Tongue (tissue), 1 donor: ENCODE measurements at regions not wholly inside any gene's neighbourhood (a gene's known extent, or its start where the extent isn't known, plus 50 kb on each side); places are given as distances from the start of the nearest gene placed in this dataset.

Experiments used
- DNase-seq: peaks from one replicate; pipeline ENCODE4 v3.0.0-alpha.2; 2015

DNA sequence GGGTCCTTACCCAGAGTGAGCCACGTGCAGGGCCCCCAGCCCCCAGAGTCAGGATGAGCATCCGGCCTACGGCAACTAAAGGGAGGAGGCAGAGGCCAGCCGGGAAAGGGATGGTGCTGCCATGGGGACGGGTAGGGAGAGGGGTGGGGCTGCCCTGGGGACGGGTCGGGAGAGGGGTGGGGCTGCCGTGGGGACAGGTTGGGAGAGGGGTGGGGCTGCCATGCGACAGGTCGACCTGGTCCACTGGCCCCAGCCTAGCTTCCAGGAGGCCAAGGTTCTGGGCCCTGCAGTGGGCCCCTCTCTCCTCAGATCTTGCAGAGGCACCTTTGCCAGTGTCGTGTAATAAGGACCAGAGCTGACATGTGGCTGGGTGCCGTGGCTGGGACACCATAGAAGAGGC is 187.7 kb downstream of the BRD1 start:
- DNase-seq = no peak

DNA sequence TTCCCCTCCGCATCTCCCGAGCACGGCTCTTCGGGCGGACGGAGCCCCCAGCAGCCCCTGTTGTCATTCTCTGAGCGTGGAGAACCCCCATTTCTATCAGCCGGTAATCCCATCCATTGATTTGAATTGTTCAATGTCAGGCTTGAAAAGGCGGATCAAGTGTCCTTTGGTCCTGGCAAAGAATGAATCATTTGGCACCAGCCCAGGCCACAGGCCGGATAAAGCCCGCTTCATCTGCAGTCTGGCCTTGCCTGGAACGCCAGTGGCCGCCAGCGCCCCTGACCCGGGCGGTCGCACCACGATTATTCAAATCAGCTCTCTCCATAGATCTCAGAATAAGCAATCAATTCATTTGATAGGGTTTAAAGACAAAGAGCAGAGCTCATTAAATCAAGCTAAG is 188.9 kb downstream of the BRD1 start:
- DNase-seq = peak; percentile 21

DNA sequence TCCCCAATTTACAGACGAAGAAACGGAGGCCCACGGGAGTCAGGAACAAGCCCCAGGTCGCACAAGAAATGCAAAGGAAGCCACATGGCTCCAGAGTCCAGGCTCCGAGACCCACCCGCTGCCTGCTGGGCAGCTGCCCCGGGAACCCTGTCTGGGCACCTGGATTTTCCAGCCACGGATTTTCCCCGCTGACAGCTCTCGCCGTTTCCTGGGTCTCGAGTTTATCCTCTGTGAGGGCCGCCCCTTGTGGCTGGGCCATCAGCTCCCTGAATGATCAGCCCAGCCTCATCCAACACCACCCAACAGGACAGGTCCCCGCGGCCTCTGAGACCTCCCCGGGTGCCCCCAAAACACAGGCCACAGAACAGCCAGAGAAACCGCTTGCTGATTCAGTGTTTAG is 189.7 kb downstream of the BRD1 start:
- no peak for DNase-seq

DNA sequence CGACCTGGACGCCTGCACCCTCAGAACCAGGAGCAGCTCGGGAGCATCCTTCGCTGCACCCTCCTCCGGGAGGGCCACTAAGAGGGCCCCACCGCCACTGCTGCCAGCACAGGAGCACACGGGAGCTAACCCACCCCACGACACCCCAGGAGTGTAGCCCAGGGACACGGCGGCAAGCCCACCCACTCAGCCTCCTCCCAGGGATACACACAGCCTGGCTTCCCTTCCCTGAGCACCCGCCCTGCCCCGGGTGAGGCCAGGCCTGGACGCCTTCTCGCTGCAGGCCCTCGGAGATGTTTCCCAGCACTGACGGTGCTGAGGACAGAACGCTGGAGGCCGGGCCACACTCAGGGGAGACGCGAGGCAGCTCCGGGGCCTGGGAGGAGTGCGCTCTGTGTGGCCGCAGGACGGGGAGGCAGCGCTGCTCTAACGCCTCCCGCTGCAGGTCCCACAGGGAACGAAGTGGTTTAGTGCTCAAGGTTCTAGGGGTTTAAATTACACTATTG is 190.4 kb downstream of the BRD1 start:
- no peak for DNase-seq

DNA sequence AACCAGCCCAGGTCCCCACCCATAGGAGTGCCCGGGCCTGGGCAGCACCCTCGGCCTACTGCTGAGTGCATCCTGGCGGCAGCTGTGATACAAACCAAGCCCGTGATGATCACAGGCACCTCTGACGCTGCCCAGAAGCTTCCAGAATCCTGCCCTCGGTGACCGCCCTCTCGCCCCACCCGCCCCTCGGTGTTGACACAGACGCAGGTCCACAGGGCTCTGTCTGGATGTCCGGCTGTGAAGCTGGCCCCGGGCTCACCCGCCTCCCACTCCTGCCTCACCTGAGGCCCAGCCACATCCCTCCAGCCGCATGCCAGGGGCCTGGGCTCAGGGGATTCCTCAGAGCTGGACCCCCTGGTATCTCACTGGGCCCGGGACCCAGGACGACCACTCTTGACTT is 191.0 kb downstream of the BRD1 start:
- no peak for DNase-seq

DNA sequence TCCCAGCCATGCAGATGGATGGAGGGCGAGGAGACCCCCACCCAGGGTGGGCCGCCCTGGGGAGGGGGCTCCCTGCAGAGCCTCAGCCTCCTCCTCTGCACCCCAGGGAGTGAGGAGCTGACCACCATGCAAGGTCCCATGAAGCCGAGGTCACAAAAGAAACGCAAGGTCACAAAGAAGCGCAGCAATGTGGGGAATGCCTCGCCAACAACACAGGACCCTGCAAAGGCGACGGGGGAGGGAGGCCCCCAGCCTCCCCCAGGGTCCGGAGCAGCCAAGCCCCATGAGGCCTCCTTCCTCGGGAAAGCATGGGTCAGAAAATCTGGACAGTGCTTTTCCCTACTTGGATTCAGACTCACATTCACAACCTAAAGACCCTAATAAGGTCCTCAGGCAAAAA is 191.5 kb downstream of the BRD1 start:
- no peak for DNase-seq

DNA sequence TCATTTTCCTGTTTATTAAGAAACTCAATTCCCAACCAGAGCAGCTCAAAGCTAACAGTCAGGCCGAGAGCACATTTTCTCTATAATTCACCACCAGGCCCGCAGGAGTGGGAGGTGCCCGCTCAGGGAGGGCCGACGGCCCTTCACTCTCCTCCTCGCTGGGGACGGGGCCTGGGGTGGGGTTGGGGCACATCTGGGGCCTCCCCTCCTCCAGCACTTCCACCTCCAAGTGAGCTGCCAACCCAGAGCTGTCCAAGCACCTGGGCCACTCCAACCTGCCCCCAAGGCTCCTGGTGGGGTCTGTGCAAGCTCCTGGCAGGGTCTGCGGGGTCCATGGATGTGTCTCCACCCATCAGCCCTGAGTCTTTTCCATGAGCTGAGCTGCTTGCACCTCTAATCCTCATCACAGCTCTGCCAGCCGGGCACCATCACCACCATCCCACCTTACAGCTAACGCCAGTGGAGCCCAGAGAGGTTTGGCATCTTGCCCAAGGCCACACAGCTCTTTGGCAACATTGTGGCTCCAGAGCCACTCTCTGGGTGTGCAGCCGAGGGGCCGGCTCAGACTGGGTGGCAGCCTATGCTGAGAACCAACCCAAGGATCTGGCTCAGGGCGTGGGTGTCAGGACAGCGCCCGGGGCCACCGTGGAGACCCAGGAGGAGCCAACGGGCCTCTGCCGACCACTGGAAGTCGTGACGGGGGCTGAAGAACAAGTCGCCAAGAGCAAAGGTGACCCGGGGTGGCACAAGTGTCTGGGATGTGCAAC is 193.5 kb downstream of the BRD1 start:
- no peak for DNase-seq

DNA sequence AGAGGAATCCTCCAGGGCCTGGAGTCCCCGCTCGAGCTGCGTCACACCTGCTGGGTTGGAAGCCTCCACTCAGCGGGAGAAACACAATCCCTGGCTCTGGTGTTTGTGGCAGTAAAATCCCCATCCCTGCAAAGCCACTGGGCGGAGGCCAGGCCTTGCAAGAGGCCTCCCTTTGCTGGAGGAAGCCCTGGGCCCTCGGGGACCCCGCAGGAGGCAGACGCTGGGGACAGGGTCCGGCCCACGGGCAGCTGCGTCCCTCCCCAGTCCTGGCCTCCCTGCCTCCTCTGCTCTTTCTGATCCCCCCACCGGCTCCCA is 194.7 kb downstream of the BRD1 start:
- DNase-seq = peak; percentile 57

DNA sequence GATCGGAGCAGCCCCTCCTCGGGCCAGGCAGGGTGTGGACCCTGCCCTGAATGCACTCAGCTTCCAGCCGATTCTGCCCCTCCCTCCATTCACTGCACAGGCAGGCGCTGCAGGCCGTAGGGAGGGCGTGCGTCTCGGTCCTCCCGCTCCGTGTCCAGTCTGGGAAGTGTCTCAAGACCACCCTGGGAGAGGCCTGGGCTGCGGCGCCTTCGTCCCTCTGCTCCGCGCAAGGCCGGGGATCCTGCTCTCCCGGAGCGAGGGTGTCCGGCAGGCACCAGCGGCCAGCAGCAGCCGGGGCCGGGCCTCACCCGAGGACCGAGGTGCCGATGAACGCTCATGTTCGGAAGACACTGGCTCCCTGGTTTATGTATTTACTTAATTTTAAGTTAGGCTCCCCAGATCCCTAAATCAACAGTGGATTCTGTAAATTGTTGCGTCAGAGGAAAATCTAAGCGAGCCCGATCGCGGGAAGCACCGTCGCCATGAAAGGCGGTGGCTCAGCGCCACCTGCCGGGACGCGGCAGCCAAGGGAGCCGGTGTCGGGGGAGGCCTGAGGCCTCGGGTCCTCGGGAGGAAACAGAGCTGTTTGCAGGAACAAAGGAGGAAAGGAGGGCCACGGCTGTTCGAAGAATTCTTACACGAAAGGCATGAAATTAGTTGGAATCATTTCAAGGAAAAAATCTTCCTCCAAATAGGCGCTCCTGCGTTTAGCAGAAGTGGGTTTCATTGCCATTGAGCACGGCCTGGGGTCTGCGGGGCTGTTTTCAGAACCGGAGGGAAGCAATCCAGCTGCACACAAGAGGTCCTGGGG is 195.3 kb downstream of the BRD1 start:
- peak; percentile 92 for DNase-seq

DNA sequence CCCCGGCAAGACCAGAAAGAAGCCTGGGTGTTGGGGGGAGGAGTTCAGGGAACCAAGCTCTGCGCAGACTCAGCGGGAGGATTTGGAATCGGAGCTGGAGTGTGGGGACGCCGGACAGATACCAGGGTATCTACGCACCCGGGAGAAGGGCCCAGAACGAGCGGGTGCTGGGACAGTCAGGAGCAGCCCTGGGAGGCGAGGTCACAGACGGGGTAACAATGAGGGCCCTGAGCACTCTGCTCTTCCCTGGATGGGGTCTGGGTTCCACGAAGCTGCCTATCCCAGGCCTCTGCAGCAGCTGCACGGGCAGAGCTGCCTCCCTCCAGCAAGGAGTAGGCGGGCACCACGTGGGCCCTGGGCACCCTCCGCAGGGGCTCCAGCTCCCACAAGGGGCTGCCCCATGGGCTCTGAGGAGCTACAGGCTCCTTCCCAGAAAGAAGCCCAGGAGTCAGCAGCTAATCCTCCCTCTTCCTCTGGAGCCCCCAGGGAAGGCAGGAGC is 197.2 kb downstream of the BRD1 start:
- peak; percentile 2 for DNase-seq

DNA sequence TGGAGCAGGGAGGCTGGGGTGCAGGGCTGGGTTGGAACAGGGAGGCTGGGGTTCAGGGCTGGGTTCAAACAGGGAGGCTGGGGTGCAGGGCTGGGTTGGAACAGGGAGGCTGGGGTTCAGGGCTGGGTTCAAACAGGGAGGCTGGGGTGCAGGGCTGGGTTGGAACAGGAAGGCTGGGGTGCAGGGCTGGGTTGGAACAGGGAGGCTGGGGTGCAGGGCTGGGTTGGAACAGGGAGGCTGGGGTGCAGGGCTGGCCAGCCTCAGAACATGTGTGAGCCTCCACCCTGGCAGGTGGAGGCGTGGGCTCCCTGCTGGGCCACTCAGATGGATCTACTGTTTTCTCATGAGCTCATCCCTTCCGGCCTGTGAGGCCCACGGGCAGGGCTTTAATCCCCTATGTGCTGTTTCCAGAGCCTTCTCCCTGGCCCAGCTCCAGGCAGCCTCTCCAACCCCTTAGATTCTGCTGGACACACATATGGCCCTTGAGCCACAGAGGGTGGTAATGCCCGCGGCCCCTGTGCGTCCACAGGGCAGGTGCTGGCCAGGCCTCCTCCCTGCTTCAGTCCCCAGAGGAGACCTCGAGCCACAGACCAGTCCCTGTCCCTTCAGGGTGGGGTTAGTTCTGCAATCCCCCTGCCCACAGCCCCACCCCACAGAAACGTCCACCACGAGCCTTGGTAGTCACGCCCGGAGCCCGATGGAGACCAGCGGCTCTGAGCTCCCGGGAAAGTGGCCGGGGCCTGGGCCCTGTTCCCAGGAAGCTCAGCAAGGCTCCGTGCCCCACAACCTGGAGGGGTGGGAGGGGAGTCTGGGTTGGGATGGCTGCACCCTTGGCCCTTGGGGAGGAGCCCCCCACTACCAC is 197.9 kb downstream of the BRD1 start:
- DNase-seq = peak; percentile 71

DNA sequence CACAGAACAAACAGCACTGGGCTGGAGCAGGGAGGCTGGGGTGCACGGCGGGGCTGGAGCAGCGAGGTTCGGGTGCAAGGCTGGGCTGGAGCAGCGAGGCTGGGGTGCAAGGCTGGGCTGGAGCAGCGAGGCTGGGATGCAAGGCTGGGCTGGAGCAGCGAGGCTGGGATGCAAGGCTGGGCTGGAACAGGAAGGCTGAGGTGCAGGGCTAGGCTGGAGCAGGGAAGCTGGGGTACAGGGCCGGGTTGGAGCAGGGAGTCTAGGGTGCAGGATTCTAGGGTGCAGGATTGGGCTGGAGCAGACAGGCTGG is 198.5 kb downstream of the BRD1 start:
- DNase-seq = no peak

DNA sequence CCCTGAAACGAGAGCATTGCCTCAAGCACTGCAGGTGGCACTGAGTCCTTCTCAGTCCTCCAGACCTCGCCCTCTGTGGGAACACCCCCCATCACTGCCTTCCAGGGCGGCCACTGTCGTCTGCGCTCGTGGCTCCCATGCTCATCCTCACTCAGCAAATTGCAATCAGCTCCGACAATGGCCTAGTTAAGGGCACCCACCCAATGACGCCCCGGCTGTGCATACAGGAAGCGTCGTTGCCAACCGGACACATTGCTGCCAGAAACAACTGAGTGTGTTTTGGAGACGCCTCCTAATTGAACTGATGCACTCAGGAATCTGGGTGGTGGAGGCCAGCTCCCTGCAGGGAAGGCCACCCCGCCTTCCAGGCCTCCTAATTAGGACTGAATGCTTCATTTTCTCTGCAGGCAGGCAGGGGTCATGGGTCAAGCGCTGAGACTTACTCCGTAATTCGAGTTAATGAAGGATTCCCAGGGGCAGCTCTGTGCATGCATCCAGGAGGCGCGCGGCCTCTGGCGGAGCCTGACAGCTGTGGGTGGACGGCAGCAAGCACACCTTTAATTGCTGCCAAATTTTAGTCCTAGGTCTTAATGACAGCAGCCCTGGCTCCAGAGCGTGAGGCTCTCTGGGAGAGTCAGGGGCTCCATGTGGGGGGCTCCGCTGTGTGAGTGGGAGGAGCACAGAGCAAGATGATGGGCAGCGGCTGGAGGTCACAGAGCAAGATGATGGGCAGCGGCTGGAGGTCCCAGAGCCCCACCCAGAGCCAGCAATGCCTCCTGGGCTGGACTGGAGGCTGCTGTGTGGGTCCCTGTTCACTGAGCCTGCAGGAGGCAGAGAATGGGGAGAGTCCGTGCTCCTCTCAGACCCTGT is 199.0 kb downstream of the BRD1 start:
- peak; percentile 78 for DNase-seq

DNA sequence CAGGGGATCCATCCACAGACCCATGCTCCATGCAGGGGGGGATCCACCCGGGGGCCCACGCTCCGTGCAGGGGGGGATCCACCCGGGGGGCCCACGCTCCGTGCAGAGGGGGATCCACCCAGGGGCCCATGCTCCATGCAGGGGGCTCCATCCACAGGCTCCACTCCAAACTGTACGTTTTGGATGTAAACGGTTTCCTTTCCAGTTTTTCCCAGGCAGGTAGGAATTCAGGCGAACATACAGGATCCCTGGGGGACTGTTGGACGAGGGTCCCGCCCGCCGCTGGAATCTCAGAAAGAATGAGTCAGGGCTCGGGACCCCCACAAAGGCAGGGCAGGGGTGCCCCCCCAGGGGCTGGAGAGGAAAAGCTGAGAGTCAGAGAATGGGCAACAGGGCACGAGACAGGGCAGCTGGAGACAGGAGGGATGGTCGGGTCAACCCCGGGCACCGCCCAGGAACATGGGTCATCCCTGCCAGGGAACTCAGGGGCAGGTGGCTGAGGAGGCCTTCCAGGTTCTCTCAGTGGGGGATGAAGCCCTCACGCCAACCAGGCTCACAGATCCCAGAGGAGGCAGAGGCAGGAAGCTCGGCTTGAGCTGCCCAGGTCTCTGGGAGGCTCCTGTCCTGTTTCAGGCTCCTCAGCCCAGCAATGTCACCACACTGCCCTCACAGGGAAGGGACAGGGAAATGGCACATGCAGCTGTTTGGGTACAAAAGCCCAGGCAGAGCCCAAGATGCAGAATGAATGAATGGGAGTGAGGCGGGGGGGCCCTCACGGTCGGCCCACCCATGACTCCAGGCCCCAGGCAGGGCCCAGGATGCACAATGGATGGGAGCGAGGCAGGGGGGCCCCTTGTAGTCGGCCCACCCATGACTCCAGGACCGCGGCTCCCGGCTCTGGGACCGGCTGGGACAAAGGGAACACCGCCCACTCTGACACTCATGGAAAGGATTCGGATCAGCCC is 200.2 kb downstream of the BRD1 start:
- DNase-seq = peak; percentile 34

DNA sequence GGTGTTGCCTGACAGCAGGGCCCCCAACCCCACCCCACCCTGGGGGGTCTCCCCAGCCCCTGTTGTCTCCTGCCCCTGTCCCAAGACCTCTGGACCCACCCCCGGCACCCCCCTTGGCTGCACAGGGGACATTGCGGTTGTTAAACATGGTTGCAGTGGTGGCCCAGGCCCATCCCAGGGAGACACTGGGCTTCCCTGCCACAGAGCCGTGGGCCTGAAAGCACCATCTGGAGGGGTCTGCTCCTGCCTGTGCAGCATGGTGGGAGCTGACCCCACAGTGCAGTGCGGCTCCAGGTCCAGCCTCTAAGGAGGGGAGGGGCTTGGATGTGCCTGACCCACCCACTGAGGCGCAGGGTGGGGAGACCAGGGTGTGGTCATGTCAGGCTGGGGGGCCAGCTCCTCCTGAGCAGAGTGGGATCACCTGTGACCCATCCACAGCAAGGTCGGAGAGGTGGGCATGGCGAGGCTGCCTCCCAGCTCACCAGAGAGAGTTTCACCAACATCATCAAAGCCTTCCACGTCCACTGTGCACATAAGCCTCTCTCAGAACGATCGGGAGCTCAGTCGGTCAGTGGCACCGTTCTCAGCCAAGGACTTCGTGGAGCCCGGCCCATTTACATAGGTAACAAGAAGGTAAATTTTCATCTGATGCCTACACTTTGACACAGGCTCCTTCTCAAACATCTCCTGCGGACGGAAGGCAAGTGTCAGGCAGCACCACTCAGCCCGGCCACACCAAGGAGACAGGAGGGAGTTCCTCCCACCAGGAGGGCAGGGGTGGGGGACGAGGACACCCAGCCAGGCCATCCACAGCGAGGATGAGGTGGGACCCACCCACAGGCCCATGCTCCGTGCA is 201.1 kb downstream of the BRD1 start:
- DNase-seq = no peak

DNA sequence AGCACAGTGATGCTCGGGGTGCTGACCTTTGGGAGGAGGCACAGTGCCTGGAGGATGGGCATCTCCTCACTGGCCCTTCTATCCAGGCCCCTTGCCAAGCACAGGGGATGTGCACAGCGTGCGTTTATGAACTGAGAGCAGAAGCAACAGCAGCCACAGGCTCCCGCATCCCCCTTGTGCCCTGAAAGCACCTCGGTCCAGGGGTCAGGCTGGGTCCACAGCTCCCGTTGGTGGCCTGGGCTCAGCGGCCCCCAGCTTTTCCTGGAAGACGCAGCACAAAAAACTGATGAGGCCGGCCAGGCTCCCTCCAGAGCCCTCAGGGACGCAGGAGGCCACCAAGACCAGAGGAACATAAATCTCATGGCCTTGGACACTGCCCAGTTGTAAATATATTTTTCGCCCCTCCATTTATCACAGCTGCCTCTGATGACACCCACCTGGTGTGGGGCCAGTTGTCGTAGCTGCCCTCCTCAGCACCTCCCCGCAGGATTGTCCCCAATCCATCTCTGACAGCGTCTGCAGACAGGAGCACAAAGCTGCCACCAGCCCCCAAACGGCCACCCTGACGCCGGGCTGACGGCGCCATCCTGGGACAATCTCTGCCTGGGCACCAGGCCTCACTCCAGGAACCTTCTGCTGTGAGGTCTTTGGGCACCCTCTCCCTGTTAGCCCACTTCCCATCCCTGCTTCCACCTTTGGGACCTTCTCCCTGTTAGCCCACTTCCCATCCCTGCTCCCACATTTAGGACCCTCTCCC is 203.1 kb downstream of the BRD1 start:
- DNase-seq = no peak

DNA sequence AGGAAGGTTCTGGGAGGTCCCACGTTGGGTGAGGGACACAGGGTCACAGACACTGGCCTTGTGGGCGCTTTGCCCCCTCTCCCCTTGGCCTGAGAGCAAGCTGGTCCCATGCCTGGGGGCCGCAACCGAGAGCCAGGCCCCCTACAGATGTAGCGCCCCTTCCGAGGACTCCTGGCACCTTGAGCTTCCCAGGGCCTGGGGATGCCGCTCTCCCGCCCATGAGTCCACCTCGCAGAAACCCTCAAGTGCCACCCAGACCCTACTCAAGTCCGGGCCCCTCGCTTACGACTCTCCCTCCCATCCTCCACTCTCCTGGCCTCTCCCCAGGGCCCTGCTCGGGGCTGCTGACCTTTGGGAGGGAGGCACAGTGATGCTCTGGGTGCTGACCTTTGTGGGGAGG is 204.0 kb downstream of the BRD1 start:
- DNase-seq = no peak

DNA sequence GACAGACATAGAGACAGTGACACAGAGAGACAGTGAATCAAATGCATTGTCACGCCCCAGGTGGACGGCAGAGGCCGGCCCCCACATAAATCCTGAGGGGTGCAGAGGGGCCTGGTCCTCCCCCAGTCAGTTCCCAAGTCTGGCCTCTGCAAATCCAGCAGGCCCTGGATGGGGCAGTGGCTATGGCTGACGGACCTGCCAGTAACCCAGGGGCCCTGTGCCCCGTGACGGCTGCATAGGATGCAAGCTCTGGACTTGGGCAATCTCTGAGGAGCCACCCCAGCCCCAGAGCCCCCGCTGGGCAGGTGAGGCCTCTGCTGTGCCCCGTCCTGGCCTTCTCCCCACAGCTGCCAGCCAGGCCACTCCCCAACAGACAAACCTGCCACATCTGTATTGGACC is 204.5 kb downstream of the BRD1 start:
- DNase-seq = no peak
